ENCODE measurements at regions not wholly inside any gene's neighbourhood (a gene's known extent, or its start where the extent isn't known, plus 50 kb on each side); places are given as distances from the start of the nearest gene placed in this dataset.

- no peak for DNase-seq
Measured at GRCh38 chr20:57086066-57086465, 180.4 kb downstream of the BMP7 start.

- DNase-seq: no peak
Measured at GRCh38 chr20:57087102-57087501, 179.3 kb downstream of the BMP7 start.

GRCh38 chr20:57087705-57088104, 178.7 kb downstream of the BMP7 start:
- no peak for DNase-seq

GRCh38 chr20:57088436-57088835, 178.0 kb downstream of the BMP7 start:
- DNase-seq: no peak

- DNase-seq: peak in 12 of 14 donors; percentile 19 to 83 (median 44)
Measured at GRCh38 chr20:57089699-57090144, 176.7 kb downstream of the BMP7 start.

- no peak for DNase-seq
Measured at GRCh38 chr20:57090590-57091560, 175.6 kb downstream of the BMP7 start.

GRCh38 chr20:57091748-57092111, 174.7 kb downstream of the BMP7 start:
- DNase-seq: peak in 1 of 14 donors; percentile 23

GRCh38 chr20:57092112-57092899, 174.1 kb downstream of the BMP7 start:
- DNase-seq: peak in 12 of 14 donors; percentile 15 to 77 (median 40)

GRCh38 chr20:57092900-57093530, 173.4 kb downstream of the BMP7 start:
- DNase-seq: no peak

- DNase-seq: no peak
Measured at GRCh38 chr20:57093766-57094165, 172.7 kb downstream of the BMP7 start.

GRCh38 chr20:57094252-57094891, 172.1 kb downstream of the BMP7 start:
- DNase-seq: no peak

GRCh38 chr20:57094991-57095390, 171.4 kb downstream of the BMP7 start:
- no peak for DNase-seq

GRCh38 chr20:57095426-57095825, 171.0 kb downstream of the BMP7 start:
- DNase-seq: no peak

- DNase-seq: no peak
Measured at GRCh38 chr20:57097245-57097915, 169.1 kb downstream of the BMP7 start.

GRCh38 chr20:57102160-57102559, 164.3 kb downstream of the BMP7 start:
- DNase-seq: no peak

GRCh38 chr20:57102566-57102965, 163.9 kb downstream of the BMP7 start:
- no peak for DNase-seq

- peak in 12 of 14 donors; percentile 7 to 80 (median 56) for DNase-seq
Measured at GRCh38 chr20:57103146-57103800, 163.2 kb downstream of the BMP7 start.

GRCh38 chr20:57104113-57104512, 162.3 kb downstream of the BMP7 start:
- DNase-seq: no peak

GRCh38 chr20:57104651-57105204, 161.7 kb downstream of the BMP7 start:
- DNase-seq: peak in 6 of 14 donors; percentile 9 to 65 (median 21)

- DNase-seq: no peak
Measured at GRCh38 chr20:57106030-57106682, 160.3 kb downstream of the BMP7 start.
